ENCODE measurements at regions not wholly inside any gene's neighbourhood (a gene's known extent, or its start where the extent isn't known, plus 50 kb on each side); places are given as distances from the start of the nearest gene placed in this dataset.

- H3K4me1 Mint-ChIP-seq = no peaks in the 10 kb centered on the region
Measured at GRCh38 chr4:24236532-24236931, 346.7 kb upstream of the PPARGC1A start.

GRCh38 chr4:24236120-24236519 is 346.3 kb upstream of the PPARGC1A start:
- Mint-ChIP-seq H3K4me1 (no peaks in the 10 kb centered on the region), H3K36me3 (no peaks in the 10 kb centered on the region), H3K27ac (no peak overlapping the region), H3K4me3 (no peak overlapping the region), H3K9me3 (no peaks in the 10 kb centered on the region), H3K27me3 (ENCODE audit: low read depth in 2 of 2) (peaks cover 0 to 4% of the 10 kb centered on the region in 2 donors)
- ATAC-seq (no peak), DNase-seq (no peak)
- no peak for TF ChIP-seq CTCF (IDR thresholded peaks at IDR 0.05)
- WGBS (ENCODE audit: insufficient coverage) = 82% methylated on average over 5 of the region's 5 CpGs
- intact Hi-C loops (cut with micrococcal nuclease) = no loop called here
- H3K27ac ChIP-seq (ENCODE audit: low read length) = no peak overlapping the region
- H3K27me3 ChIP-seq (ENCODE audit: control insufficient read depth, insufficient read depth, low read length) = no peaks in the 10 kb centered on the region
- H3K4me1 ChIP-seq (ENCODE audit: control insufficient read depth, insufficient read depth, low read length) = no peaks in the 10 kb centered on the region
- no peaks in the 10 kb centered on the region for H3K9me3 ChIP-seq (ENCODE audit: control insufficient read depth, insufficient read depth, low read length)
- H3K4me3 ChIP-seq (ENCODE audit: low read length) = no peak overlapping the region
- no peaks in the 10 kb centered on the region for H3K36me3 ChIP-seq (ENCODE audit: control insufficient read depth, insufficient read depth, low read length)

More at GRCh38 chr4:24236532-24236931, 346.7 kb upstream of the PPARGC1A start:
- Histone ChIP-seq H3K27me3 (ENCODE audit: control insufficient read depth, insufficient read depth, low read length) (no peaks in the 10 kb centered on the region), H3K27ac (ENCODE audit: low read length) (no peak overlapping the region), H3K4me1 (ENCODE audit: control insufficient read depth, insufficient read depth, low read length) (no peaks in the 10 kb centered on the region), H3K9me3 (ENCODE audit: control insufficient read depth, insufficient read depth, low read length) (no peaks in the 10 kb centered on the region), H3K4me3 (ENCODE audit: low read length) (no peak overlapping the region), H3K36me3 (ENCODE audit: control insufficient read depth, insufficient read depth, low read length) (no peaks in the 10 kb centered on the region)
- ATAC-seq = peak in 1 of 3 donors; percentile 14
- WGBS (ENCODE audit: insufficient coverage) = 65% methylated on average over 3 of the region's 3 CpGs
- Mint-ChIP-seq H3K4me3 (no peak overlapping the region), H3K27me3 (ENCODE audit: low read depth in 2 of 2) (peaks cover 0 to 4% of the 10 kb centered on the region in 2 donors), H3K36me3 (no peaks in the 10 kb centered on the region), H3K27ac (no peak overlapping the region), H3K9me3 (no peaks in the 10 kb centered on the region)
- intact Hi-C loops (cut with micrococcal nuclease) = no loop called here
- TF ChIP-seq CTCF (IDR thresholded peaks at IDR 0.05) = no peak
- no peak for DNase-seq

GRCh38 chr4:24235618-24236017 is 345.8 kb upstream of the PPARGC1A start:
- ATAC-seq = no peak
- Mint-ChIP-seq H3K9me3 (peaks cover 0 to under 1% of the 10 kb centered on the region in 2 donors), H3K4me1 (no peaks in the 10 kb centered on the region), H3K4me3 (no peak overlapping the region), H3K27me3 (ENCODE audit: low read depth in 2 of 2) (peaks cover 0 to 4% of the 10 kb centered on the region in 2 donors), H3K36me3 (no peaks in the 10 kb centered on the region), H3K27ac (no peak overlapping the region)
- intact Hi-C loops (cut with micrococcal nuclease) = no loop called here
- DNase-seq = no peak
- no peak overlapping the region for H3K27ac ChIP-seq (ENCODE audit: low read length)
- H3K4me1 ChIP-seq (ENCODE audit: control insufficient read depth, insufficient read depth, low read length) = no peaks in the 10 kb centered on the region
- H3K27me3 ChIP-seq (ENCODE audit: control insufficient read depth, insufficient read depth, low read length) = no peaks in the 10 kb centered on the region
- H3K9me3 ChIP-seq (ENCODE audit: control insufficient read depth, insufficient read depth, low read length) = no peaks in the 10 kb centered on the region
- no peak overlapping the region for H3K4me3 ChIP-seq (ENCODE audit: low read length)
- no peak for TF ChIP-seq CTCF (IDR thresholded peaks at IDR 0.05)
- no peaks in the 10 kb centered on the region for H3K36me3 ChIP-seq (ENCODE audit: control insufficient read depth, insufficient read depth, low read length)

GRCh38 chr4:24234288-24234848 is 344.5 kb upstream of the PPARGC1A start:
- H3K27me3 Mint-ChIP-seq (ENCODE audit: low read depth in 2 of 2) = peaks cover 0 to 4% of the 10 kb centered on the region in 2 donors
- H3K9me3 ChIP-seq (ENCODE audit: control insufficient read depth, insufficient read depth, low read length) = peaks cover 2% of the 10 kb centered on the region
- no peak overlapping the region for H3K27ac ChIP-seq (ENCODE audit: low read length)
- TF ChIP-seq CTCF (IDR thresholded peaks at IDR 0.05) = no peak
- no peak overlapping the region for H3K4me3 Mint-ChIP-seq
- no peaks in the 10 kb centered on the region for H3K4me1 Mint-ChIP-seq
- ATAC-seq (no peak), DNase-seq (no peak)
- H3K4me3 ChIP-seq (ENCODE audit: low read length) = no peak overlapping the region
- H3K9me3 Mint-ChIP-seq = peaks cover 2 to 5% of the 10 kb centered on the region in 2 donors
- WGBS (ENCODE audit: insufficient coverage) = 91% methylated on average over 3 of the region's 3 CpGs
- H3K36me3 ChIP-seq (ENCODE audit: control insufficient read depth, insufficient read depth, low read length) = no peaks in the 10 kb centered on the region
- H3K27me3 ChIP-seq (ENCODE audit: control insufficient read depth, insufficient read depth, low read length) = no peaks in the 10 kb centered on the region
- no peaks in the 10 kb centered on the region for H3K36me3 Mint-ChIP-seq
- no peaks in the 10 kb centered on the region for H3K4me1 ChIP-seq (ENCODE audit: control insufficient read depth, insufficient read depth, low read length)
- no peak overlapping the region for H3K27ac Mint-ChIP-seq
- intact Hi-C loops (cut with micrococcal nuclease) = no loop called here
